GM12873 (cell line): ENCODE measurements at regions not wholly inside any gene's neighbourhood (a gene's known extent, or its start where the extent isn't known, plus 50 kb on each side); places are given as distances from the start of the nearest gene placed in this dataset.

Experiments
- CTCF ChIP-seq: IDR thresholded peaks from 2 replicates; pipeline ENCODE4 v1.5.1; 2012; ENCODE audit warnings: low read depth, mild to moderate bottlenecking, moderate library complexity, low read length, control low read depth; ENCODE audit not compliant: insufficient read depth; ENCODE audit errors: missing control alignments

GRCh38 chr5:58183078-58183785 lies 276.7 kb downstream of the PLK2 start:
- TF ChIP-seq CTCF = no peak

GRCh38 chr5:58182287-58182841 lies 277.5 kb downstream of the PLK2 start:
- TF ChIP-seq CTCF = no peak

- TF ChIP-seq CTCF = no peak
Observed at GRCh38 chr5:58181578-58182286, 278.2 kb downstream of the PLK2 start.

- TF ChIP-seq CTCF = no peak
Observed at GRCh38 chr5:58172946-58173345, 286.9 kb downstream of the PLK2 start.

- TF ChIP-seq CTCF = no peak
Observed at GRCh38 chr5:58165152-58165551, 294.7 kb downstream of the PLK2 start.

GRCh38 chr5:58156973-58157701 lies 302.7 kb downstream of the PLK2 start:
- no peak for TF ChIP-seq CTCF

- no peak for TF ChIP-seq CTCF
Observed at GRCh38 chr5:58156361-58156760, 303.5 kb downstream of the PLK2 start.
